ENCODE measurements at regions not wholly inside any gene's neighbourhood (a gene's known extent, or its start where the extent isn't known, plus 50 kb on each side); places are given as distances from the start of the nearest gene placed in this dataset.

GRCh38 chr7:45443263-45443662 lies 130.9 kb upstream of the ADCY1 start:
- no peak overlapping the region for H3K4me3 ChIP-seq
- peak overlapping the region; percentile 22 for H2AFZ ChIP-seq (replicated peaks)

DNA sequence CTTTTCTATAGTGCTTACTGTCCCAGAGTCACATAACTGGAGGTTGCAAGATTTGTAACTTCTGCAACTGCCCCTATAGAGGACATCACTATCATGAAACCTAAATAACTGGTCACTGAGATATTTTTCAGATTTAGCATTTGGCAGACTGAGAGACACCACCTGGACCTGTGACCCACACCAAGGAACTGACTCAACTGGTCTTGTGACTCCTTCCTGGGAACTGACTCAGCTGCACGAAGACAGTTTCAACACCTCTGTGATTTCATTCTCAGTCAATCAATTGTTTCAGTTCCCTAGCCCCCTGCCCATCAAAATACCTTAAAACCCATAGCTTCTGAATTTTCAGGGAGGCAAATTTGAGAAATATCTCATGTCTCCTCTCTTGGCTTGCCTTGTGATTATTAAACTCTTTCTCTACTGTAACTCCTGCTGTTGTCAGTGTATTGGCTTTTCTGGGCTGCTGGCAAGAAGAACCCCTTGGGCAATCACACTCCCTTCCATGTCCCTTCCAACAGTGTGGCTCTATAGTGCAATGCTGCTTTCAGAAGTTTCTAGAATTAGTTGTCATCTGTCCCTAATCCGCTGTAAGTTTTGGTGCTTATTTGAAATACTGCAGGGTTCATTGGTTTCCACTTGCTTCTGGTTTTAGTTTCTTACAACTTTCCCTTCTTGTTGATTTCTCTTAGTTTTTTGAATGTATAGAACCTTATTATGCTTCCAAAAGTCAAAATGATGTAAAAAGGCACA lies 127.8 kb upstream of the ADCY1 start:
- H2AFZ ChIP-seq (replicated peaks) = no peak overlapping the region
- no peak overlapping the region for H3K27ac ChIP-seq
- H3K4me3 ChIP-seq = no peak overlapping the region
- H3K9ac ChIP-seq = no peak overlapping the region
- no peaks in the 10 kb centered on the region for H4K20me1 ChIP-seq (ENCODE audit: low read depth)
- H3K27me3 Mint-ChIP-seq (ENCODE audit: insufficient read depth, low read depth) = no peaks in the 10 kb centered on the region
- H3K4me1 Mint-ChIP-seq = no peaks in the 10 kb centered on the region
- H3K36me3 Mint-ChIP-seq = no peaks in the 10 kb centered on the region
- H3K27me3 ChIP-seq = no peaks in the 10 kb centered on the region
- TF ChIP-seq EZH2 (IDR thresholded peaks at IDR 0.05) (no peak), EZH2phosphoT487 (IDR thresholded peaks at IDR 0.05) (no peak)
- TF ChIP-seq, protein P1, sequence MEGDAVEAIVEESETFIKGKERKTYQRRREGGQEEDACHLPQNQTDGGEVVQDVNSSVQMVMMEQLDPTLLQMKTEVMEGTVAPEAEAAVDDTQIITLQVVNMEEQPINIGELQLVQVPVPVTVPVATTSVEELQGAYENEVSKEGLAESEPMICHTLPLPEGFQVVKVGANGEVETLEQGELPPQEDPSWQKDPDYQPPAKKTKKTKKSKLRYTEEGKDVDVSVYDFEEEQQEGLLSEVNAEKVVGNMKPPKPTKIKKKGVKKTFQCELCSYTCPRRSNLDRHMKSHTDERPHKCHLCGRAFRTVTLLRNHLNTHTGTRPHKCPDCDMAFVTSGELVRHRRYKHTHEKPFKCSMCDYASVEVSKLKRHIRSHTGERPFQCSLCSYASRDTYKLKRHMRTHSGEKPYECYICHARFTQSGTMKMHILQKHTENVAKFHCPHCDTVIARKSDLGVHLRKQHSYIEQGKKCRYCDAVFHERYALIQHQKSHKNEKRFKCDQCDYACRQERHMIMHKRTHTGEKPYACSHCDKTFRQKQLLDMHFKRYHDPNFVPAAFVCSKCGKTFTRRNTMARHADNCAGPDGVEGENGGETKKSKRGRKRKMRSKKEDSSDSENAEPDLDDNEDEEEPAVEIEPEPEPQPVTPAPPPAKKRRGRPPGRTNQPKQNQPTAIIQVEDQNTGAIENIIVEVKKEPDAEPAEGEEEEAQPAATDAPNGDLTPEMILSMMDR (IDR thresholded peaks at IDR 0.05) = no peak
- H3K9me3 ChIP-seq (ENCODE audit: low read depth) = no peaks in the 10 kb centered on the region
- H3K4me2 ChIP-seq = no peak overlapping the region
- no peaks in the 10 kb centered on the region for H3K36me3 ChIP-seq
- H3K79me2 ChIP-seq (ENCODE audit: low read depth) = no peaks in the 10 kb centered on the region
- no peak overlapping the region for H3K27ac Mint-ChIP-seq
- DNase-seq (ENCODE audit: low spot score) = no peak
- no peaks in the 10 kb centered on the region for H3F3A ChIP-seq (ENCODE audit: low read depth)
- no peaks in the 10 kb centered on the region for H3K4me1 ChIP-seq
- H3K4me3 Mint-ChIP-seq = no peak overlapping the region
- no peaks in the 10 kb centered on the region for H3K9me3 Mint-ChIP-seq

More at GRCh38 chr7:45443263-45443662, 130.9 kb upstream of the ADCY1 start:
- TF ChIP-seq, protein P1 (IDR thresholded peaks at IDR 0.05) = no peak
- TF ChIP-seq EZH2phosphoT487 (IDR thresholded peaks at IDR 0.05) (no peak), EZH2 (IDR thresholded peaks at IDR 0.05) (no peak)
- no peak for DNase-seq (ENCODE audit: low spot score)
- no peaks in the 10 kb centered on the region for H3K4me1 ChIP-seq
- no peaks in the 10 kb centered on the region for H3K27me3 ChIP-seq
- H3K79me2 ChIP-seq (ENCODE audit: low read depth) = no peaks in the 10 kb centered on the region
- no peak overlapping the region for H3K4me2 ChIP-seq
- no peaks in the 10 kb centered on the region for H3K9me3 ChIP-seq (ENCODE audit: low read depth)
- Mint-ChIP-seq H3K27me3 (ENCODE audit: insufficient read depth, low read depth) (no peaks in the 10 kb centered on the region), H3K4me3 (no peak overlapping the region), H3K9me3 (no peaks in the 10 kb centered on the region), H3K36me3 (no peaks in the 10 kb centered on the region), H3K4me1 (no peaks in the 10 kb centered on the region), H3K27ac (no peak overlapping the region)
- no peaks in the 10 kb centered on the region for H4K20me1 ChIP-seq (ENCODE audit: low read depth)
- no peaks in the 10 kb centered on the region for H3K36me3 ChIP-seq
- no peak overlapping the region for H3K27ac ChIP-seq
- no peaks in the 10 kb centered on the region for H3F3A ChIP-seq (ENCODE audit: low read depth)
- no peak overlapping the region for H3K9ac ChIP-seq

DNA sequence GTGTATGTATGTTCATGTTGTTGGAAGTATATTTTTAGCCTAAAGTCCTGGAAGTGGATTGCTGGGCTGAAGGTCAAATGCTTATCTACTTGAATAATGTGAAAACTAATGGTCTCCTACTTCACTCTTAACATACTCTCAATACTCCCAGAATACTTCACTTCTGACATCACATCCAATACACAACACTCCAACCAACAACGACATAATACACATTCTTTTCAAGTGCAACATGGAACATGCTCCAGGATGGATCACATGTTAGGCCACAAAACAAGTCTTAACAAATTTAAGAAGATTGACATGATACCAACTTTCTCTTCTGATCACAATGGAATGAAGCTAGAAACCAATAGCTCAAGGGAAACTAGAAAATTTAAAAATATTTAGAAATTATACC lies 126.9 kb upstream of the ADCY1 start:
- H3K79me2 ChIP-seq (ENCODE audit: low read depth) = no peaks in the 10 kb centered on the region
- no peaks in the 10 kb centered on the region for H3F3A ChIP-seq (ENCODE audit: low read depth)
- no peaks in the 10 kb centered on the region for H3K27me3 ChIP-seq
- no peak overlapping the region for H3K4me3 ChIP-seq
- Mint-ChIP-seq H3K4me3 (no peak overlapping the region), H3K4me1 (no peaks in the 10 kb centered on the region), H3K9me3 (no peaks in the 10 kb centered on the region), H3K27ac (no peak overlapping the region), H3K27me3 (ENCODE audit: insufficient read depth, low read depth) (no peaks in the 10 kb centered on the region), H3K36me3 (no peaks in the 10 kb centered on the region)
- no peak overlapping the region for H3K27ac ChIP-seq
- no peaks in the 10 kb centered on the region for H3K36me3 ChIP-seq
- H4K20me1 ChIP-seq (ENCODE audit: low read depth) = no peaks in the 10 kb centered on the region
- no peak overlapping the region for H2AFZ ChIP-seq (replicated peaks)
- no peaks in the 10 kb centered on the region for H3K9me3 ChIP-seq (ENCODE audit: low read depth)
- no peaks in the 10 kb centered on the region for H3K4me1 ChIP-seq
- no peak for DNase-seq (ENCODE audit: low spot score)
- TF ChIP-seq EZH2 (IDR thresholded peaks at IDR 0.05) (no peak), EZH2phosphoT487 (IDR thresholded peaks at IDR 0.05) (no peak)
- TF ChIP-seq, protein P1 (IDR thresholded peaks at IDR 0.05) = no peak
- no peak overlapping the region for H3K4me2 ChIP-seq
- no peak overlapping the region for H3K9ac ChIP-seq

All from neural progenitor cell (in vitro differentiated cells).